ENCODE measurements at regions not wholly inside any gene's neighbourhood (a gene's known extent, or its start where the extent isn't known, plus 50 kb on each side); places are given as distances from the start of the nearest gene placed in this dataset.
A peak's percentile ranks its signal among the peaks of the same experiment; 100 is the strongest.

GRCh38 chr3:177249203-177249602 is 51.9 kb upstream of the TBL1XR1 start:
- no peak for TF ChIP-seq CTCF (IDR thresholded peaks at IDR 0.05)
- Mint-ChIP-seq H3K4me1 (peaks cover 13% of the 10 kb centered on the region), H3K4me3 (no peak overlapping the region), H3K27ac (no peak overlapping the region), H3K36me3 (ENCODE audit: low read depth) (peaks cover 10% of the 10 kb centered on the region), H3K9me3 (peaks cover 35% of the 10 kb centered on the region), H3K27me3 (ENCODE audit: low read depth, poor library complexity) (no peaks in the 10 kb centered on the region)
- no peak for DNase-seq

- H3K4me3 Mint-ChIP-seq: no peak overlapping the region
- DNase-seq: no peak
- H3K4me1 Mint-ChIP-seq: peaks cover 13% of the 10 kb centered on the region
- peaks cover 11% of the 10 kb centered on the region for H3K36me3 Mint-ChIP-seq (ENCODE audit: low read depth)
- H3K27me3 Mint-ChIP-seq (ENCODE audit: low read depth, poor library complexity): no peaks in the 10 kb centered on the region
- H3K27ac Mint-ChIP-seq: peak overlapping the region; percentile 4
- peaks cover 42% of the 10 kb centered on the region for H3K9me3 Mint-ChIP-seq
- TF ChIP-seq CTCF (IDR thresholded peaks at IDR 0.05): no peak
Observed at GRCh38 chr3:177250151-177250550, 52.9 kb upstream of the TBL1XR1 start.

GRCh38 chr3:177251755-177252154 is 54.5 kb upstream of the TBL1XR1 start:
- TF ChIP-seq CTCF (IDR thresholded peaks at IDR 0.05): no peak
- peaks cover 12% of the 10 kb centered on the region for H3K4me1 Mint-ChIP-seq
- no peak for DNase-seq
- peaks cover 13% of the 10 kb centered on the region for H3K36me3 Mint-ChIP-seq (ENCODE audit: low read depth)
- no peak overlapping the region for H3K4me3 Mint-ChIP-seq
- no peaks in the 10 kb centered on the region for H3K27me3 Mint-ChIP-seq (ENCODE audit: low read depth, poor library complexity)
- no peak overlapping the region for H3K27ac Mint-ChIP-seq
- peaks cover 46% of the 10 kb centered on the region for H3K9me3 Mint-ChIP-seq

GRCh38 chr3:177257006-177257405 is 59.7 kb upstream of the TBL1XR1 start:
- no peak for TF ChIP-seq CTCF (IDR thresholded peaks at IDR 0.05)
- H3K9me3 Mint-ChIP-seq: peaks cover 25% of the 10 kb centered on the region

GRCh38 chr3:177257625-177258024 is 60.3 kb upstream of the TBL1XR1 start:
- no peak for DNase-seq
- H3K4me3 Mint-ChIP-seq: no peak overlapping the region

More at GRCh38 chr3:177257006-177257405, 59.7 kb upstream of the TBL1XR1 start:
- Mint-ChIP-seq H3K4me1 (no peaks in the 10 kb centered on the region), H3K4me3 (no peak overlapping the region), H3K27me3 (ENCODE audit: low read depth, poor library complexity) (no peaks in the 10 kb centered on the region), H3K36me3 (ENCODE audit: low read depth) (peaks cover 3% of the 10 kb centered on the region), H3K27ac (no peak overlapping the region)
- DNase-seq: no peak

More at GRCh38 chr3:177257625-177258024, 60.3 kb upstream of the TBL1XR1 start:
- Mint-ChIP-seq H3K36me3 (ENCODE audit: low read depth) (peaks cover 3% of the 10 kb centered on the region), H3K4me1 (peaks cover 6% of the 10 kb centered on the region), H3K27me3 (ENCODE audit: low read depth, poor library complexity) (no peaks in the 10 kb centered on the region), H3K27ac (no peak overlapping the region), H3K9me3 (peaks cover 25% of the 10 kb centered on the region)
- no peak for TF ChIP-seq CTCF (IDR thresholded peaks at IDR 0.05)
